Mucosa of stomach (tissue), 1 donor: ENCODE measurements at regions not wholly inside any gene's neighbourhood (a gene's known extent, or its start where the extent isn't known, plus 50 kb on each side); places are given as distances from the start of the nearest gene placed in this dataset.

Experiments used
- H3K27me3 ChIP-seq: one replicate; pipeline ENCODE4 v1.7.0; 2013; ENCODE audit warnings: mild to moderate bottlenecking, low read length; ENCODE audit not compliant: control insufficient read depth, insufficient read depth
- H3K36me3 ChIP-seq: one replicate; pipeline ENCODE4 v1.7.0; 2013; ENCODE audit warnings: low read length; ENCODE audit not compliant: control insufficient read depth, insufficient read depth
- H3K4me1 ChIP-seq: one replicate; pipeline ENCODE4 v1.7.0; 2013; ENCODE audit warnings: mild to moderate bottlenecking, low read length; ENCODE audit not compliant: control insufficient read depth, insufficient read depth
- H3K4me3 ChIP-seq: one replicate; pipeline ENCODE4 v1.7.0; 2013; ENCODE audit warnings: low read length
- H3K9ac ChIP-seq: one replicate; pipeline ENCODE4 v1.7.0; 2013; ENCODE audit warnings: mild to moderate bottlenecking, low read length, moderate library complexity
- H3K9me3 ChIP-seq: one replicate; pipeline ENCODE4 v1.7.0; 2013; ENCODE audit warnings: mild to moderate bottlenecking, low read length, moderate library complexity; ENCODE audit not compliant: control insufficient read depth
- donor health status: Pancreatic carcinoma.

DNA sequence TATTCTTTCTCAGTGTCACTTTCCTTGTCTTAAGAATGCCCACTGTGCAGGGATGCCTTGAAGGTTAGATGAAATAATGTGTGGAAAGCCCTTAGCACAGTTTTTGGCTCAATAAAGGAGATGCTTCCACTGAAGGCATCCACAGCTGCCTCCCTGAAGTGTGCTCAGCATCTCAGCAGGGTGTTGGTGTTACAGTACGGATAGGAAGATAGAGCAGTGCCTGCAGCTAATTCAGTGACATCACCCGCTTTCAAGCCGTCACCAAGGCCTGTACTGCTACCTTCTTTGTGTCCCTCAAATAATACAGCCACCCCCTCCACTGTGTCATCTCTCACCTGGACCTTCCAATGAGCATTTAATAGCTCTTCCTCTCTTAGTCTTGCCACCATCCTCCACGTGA, 59.0 kb downstream of the NDUFS5 start:
- H3K4me3 ChIP-seq = no peak overlapping the region
- peaks cover 8% of the 10 kb centered on the region for H3K4me1 ChIP-seq

DNA sequence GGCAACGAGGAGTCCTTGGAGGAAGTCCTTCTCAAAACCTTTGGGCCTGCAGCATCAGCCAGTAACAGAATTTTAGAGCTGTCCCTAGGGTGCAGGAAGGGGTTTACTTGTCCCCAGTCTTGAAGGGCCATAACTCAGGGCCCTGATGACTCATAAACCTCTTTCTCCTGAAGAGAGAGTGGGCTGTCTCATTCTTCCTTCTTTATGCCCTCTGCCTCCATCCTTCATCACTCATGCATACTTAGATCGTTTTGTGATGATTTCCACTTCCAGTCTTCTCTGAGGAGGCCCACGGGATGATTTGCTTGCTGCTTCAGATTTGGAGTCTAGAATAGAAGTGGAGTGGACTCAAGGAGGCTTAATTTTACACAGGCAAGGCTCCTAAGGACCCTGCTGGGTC, 60.2 kb downstream of the NDUFS5 start:
- H3K9me3 ChIP-seq = no peaks in the 10 kb centered on the region
- peaks cover 15% of the 10 kb centered on the region for H3K27me3 ChIP-seq
- H3K4me3 ChIP-seq = no peak overlapping the region
- no peaks in the 10 kb centered on the region for H3K36me3 ChIP-seq
- peaks cover 4% of the 10 kb centered on the region for H3K4me1 ChIP-seq
- H3K9ac ChIP-seq = no peak overlapping the region

More for the DNA sequence above, 59.0 kb downstream of the NDUFS5 start:
- H3K9ac ChIP-seq = no peak overlapping the region
- H3K9me3 ChIP-seq = no peaks in the 10 kb centered on the region
- H3K36me3 ChIP-seq = no peaks in the 10 kb centered on the region
- peaks cover 22% of the 10 kb centered on the region for H3K27me3 ChIP-seq

DNA sequence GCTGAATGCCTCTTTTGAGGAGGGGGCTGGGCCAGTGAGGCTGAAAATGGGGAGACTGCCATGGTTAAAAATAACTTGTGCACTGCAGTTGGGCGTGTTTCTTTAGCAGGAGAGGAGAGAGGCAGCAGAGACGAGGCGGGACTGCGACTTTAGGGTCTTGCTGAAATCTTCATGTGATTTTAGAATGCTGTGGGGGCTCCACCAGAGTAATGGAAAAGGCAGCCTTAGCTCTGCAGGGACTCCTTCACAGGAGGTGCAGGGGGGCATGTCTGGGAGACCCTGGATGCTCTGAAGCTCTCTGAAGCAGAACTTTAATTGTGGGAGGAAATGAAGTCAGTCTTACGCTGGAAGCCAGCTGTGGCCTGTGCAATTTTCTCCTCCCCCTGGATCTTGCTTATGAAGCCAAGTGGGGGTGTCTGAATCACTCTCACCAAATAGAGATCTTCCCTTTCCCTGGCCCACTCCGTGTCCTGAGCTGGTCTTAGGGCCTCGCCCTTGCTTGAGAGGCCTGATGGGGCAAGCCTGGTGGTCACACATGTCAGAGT, 60.8 kb downstream of the NDUFS5 start:
- Histone ChIP-seq H3K4me3 (no peak overlapping the region), H3K36me3 (no peaks in the 10 kb centered on the region), H3K4me1 (peaks cover 6% of the 10 kb centered on the region)

DNA sequence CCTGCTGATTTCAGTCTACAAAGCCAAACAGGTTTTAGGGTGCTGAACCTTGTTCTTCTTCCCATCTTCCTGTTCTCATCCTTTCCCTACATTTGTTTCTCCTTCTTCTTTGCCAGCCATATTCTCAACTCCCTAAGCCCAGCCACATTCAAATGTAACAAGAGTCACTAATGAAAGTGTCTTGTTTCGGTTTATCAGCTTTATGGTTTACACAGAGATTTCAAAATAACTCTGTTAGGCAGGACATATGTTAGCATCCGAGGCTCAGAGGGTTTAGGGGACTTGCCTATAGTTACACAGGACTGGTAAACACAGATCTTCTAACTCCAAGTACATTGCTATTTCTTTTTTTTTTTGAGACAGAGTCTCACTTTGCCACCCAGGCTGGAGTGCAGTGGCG, 61.3 kb downstream of the NDUFS5 start:
- Histone ChIP-seq H3K9me3 (no peaks in the 10 kb centered on the region), H3K4me1 (peaks cover 5% of the 10 kb centered on the region), H3K27me3 (peaks cover 7% of the 10 kb centered on the region), H3K36me3 (no peaks in the 10 kb centered on the region), H3K4me3 (no peak overlapping the region), H3K9ac (no peak overlapping the region)

More for the DNA sequence above, 60.8 kb downstream of the NDUFS5 start:
- Histone ChIP-seq H3K9me3 (no peaks in the 10 kb centered on the region), H3K27me3 (peaks cover 12% of the 10 kb centered on the region), H3K9ac (no peak overlapping the region)

DNA sequence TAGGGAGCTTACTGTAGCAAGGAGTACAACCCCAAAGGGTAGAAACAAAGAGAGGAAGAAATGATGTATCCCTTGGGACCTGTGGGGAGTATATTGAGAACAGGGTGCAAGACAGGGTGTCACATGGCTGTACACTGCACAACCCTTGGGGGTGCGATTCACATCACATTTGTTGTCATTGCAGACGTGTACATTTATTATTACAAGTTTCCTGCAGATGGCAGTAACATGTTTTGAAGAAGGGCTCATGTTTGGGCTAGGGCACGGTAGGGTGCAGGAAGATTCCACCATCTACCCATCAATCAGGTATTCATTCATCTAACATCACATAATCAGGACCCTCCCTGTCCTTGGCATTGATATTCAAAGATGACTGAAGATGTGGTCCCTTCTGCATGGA, 62.5 kb downstream of the NDUFS5 start:
- Histone ChIP-seq H3K27me3 (no peaks in the 10 kb centered on the region), H3K9ac (no peak overlapping the region), H3K4me3 (no peak overlapping the region), H3K4me1 (peaks cover 5% of the 10 kb centered on the region), H3K36me3 (no peaks in the 10 kb centered on the region), H3K9me3 (no peaks in the 10 kb centered on the region)

DNA sequence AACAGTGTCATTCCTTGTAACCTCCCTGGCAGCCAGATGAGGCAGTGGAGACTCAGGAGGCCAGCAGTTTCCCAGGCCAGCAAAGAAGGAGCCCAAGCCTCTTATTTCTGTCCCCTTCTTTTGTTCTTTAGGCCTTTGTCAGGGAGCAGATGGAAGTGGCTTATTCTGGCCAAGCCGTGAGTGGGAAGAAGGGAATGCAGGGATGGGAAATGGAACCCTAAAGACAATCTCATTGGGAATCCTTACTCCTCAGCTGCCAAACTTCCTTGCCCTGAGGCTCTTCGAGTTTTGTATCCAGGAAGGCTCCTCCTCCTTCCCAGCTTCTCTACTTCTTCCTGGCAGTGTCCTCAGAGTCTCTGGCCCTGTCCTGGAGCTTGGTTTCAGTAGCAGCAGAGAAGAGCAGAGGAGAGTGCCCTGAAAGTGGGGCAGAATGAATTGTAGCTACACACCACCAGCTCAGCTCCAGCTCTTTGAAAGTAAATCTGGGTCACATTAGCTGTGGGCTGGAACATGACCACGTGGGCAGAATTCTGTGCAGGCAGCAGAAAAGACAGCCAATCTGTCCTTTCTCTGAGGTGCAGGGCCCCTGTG, 63.9 kb downstream of the NDUFS5 start:
- Histone ChIP-seq H3K4me1 (peaks cover 5% of the 10 kb centered on the region), H3K4me3 (no peak overlapping the region), H3K27me3 (no peaks in the 10 kb centered on the region), H3K36me3 (no peaks in the 10 kb centered on the region), H3K9ac (no peak overlapping the region), H3K9me3 (no peaks in the 10 kb centered on the region)

DNA sequence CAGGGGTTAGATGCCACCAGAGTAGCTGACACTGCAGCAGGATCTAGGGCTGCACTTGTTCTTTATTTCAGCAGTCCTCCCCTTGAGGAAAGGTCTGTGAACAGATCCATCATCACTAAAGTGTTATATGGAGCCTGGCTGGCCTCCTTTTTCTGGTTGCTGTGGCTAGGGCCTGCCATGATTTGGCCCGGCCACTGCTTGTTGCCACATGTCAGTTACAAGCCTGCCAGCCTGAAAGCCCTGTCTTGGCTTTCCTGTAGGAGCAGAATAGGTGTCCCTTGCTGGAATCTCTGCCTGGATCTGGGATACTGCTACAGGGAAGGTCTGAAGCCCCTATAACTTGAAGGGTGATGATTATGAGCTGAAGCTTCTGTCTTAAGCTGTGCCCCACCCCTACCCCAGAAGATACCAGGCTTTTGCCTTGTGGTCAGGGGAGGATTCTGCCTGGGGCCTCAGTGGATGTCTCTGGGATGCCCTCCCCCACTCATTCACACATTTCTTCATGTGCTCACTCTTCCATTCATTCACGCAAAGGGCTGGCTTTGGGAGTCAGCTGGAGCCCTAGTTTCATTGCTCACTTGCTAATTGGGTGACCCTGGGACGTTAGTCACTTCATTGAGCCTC, 64.7 kb downstream of the NDUFS5 start:
- H3K9ac ChIP-seq = no peak overlapping the region
- H3K4me1 ChIP-seq = peaks cover 5% of the 10 kb centered on the region
- H3K36me3 ChIP-seq = no peaks in the 10 kb centered on the region

DNA sequence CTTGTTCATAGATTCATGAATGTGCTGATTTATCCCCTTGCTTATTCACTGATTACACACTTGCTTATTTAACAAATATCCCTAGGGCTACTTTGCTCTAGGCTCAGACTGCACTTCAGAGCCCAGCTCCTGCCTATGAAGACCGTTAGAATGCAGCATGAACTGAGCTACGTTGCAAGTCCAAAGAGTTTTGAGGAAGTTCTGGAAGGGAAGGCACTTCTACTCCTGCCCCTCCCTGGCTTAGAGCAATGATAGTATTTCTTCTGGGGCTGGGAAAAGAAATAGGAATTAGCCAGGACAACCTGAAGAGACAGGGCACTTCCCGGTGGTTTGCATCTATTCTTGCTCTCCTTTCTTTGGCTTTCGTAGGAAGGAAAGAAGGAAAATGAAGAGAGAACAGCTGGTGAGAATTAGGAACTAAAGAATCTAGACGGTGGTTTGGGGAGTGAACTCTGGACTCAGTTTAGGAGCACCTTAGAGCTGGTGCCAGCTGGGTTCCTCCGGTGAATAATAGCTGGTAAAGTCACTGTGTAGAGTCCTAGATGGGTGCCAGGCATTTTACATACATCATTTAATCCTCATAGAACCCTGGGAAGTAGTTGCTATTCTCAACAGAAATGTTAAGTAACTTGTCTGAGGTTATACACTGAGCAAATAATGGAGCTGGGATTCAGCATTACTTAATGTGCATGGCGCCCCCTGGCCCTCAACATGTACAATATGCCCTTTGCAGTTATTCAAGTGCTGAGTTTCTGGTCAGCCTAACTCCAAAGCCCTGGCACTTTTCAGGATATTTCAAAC, 65.9 kb downstream of the NDUFS5 start:
- Histone ChIP-seq H3K9me3 (no peaks in the 10 kb centered on the region), H3K4me3 (no peak overlapping the region), H3K4me1 (peaks cover 5% of the 10 kb centered on the region), H3K27me3 (no peaks in the 10 kb centered on the region), H3K9ac (no peak overlapping the region), H3K36me3 (no peaks in the 10 kb centered on the region)

More for the DNA sequence above, 64.7 kb downstream of the NDUFS5 start:
- Histone ChIP-seq H3K9me3 (no peaks in the 10 kb centered on the region), H3K4me3 (no peak overlapping the region), H3K27me3 (no peaks in the 10 kb centered on the region)

DNA sequence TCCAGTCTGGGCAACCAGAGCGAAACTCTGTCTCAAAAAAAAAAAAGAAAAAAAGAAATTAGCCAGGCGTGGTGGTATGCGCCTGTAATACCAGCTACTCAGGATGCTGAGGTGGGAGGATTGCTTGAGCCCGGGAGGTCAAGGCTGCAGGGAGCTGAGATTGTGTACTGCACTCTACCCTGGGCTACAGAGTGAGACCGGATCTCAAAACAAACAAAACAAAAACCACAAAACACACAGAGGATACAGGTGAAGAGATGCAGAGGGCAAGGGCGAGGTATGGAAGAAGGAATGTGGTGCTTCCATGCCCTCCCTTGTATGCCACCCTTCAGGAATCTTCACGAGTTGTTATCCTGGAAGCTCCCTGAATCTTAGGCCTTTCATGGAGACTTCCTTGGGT, 68.5 kb downstream of the NDUFS5 start:
- Histone ChIP-seq H3K4me3 (no peak overlapping the region), H3K36me3 (no peaks in the 10 kb centered on the region)

DNA sequence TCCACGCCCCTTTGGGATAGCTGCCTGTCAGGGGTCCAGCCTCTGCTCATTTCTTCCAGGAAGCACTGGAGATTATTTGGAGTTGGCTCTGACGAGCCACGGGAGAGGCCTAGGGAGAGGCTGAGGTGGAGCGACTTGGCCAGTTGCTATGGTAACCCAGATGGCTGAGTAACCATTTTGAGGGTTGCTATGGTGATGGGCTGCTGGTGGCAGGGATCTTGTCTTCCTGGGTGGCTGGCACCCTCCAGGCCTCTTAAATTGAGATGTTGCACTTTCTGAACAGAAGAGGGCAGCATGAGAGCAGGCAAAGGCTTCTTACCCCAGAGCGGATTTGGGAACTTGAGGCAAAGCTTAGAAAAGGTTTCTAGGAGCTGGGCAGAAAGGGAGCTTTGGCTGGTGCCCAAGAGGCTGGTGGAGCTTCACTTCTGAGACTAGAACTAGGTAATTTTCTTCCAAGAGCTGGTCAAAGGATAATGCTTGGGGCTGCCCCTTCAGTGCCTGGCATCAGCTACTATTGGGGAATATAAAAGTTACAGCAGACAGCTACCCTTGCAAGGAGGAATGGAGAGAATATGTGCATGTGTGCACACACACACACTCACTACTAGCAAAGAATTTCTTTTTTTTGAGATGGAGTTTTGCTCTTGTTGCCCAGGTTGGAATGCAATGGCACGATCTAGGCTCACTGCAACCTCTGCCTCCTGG, 72.5 kb downstream of the NDUFS5 start:
- Histone ChIP-seq H3K9ac (no peak overlapping the region), H3K27me3 (no peaks in the 10 kb centered on the region), H3K4me1 (peaks cover 4% of the 10 kb centered on the region), H3K9me3 (no peaks in the 10 kb centered on the region), H3K4me3 (no peak overlapping the region), H3K36me3 (no peaks in the 10 kb centered on the region)

More for the DNA sequence above, 68.5 kb downstream of the NDUFS5 start:
- Histone ChIP-seq H3K9ac (no peak overlapping the region), H3K27me3 (no peaks in the 10 kb centered on the region), H3K4me1 (peaks cover 5% of the 10 kb centered on the region), H3K9me3 (no peaks in the 10 kb centered on the region)

DNA sequence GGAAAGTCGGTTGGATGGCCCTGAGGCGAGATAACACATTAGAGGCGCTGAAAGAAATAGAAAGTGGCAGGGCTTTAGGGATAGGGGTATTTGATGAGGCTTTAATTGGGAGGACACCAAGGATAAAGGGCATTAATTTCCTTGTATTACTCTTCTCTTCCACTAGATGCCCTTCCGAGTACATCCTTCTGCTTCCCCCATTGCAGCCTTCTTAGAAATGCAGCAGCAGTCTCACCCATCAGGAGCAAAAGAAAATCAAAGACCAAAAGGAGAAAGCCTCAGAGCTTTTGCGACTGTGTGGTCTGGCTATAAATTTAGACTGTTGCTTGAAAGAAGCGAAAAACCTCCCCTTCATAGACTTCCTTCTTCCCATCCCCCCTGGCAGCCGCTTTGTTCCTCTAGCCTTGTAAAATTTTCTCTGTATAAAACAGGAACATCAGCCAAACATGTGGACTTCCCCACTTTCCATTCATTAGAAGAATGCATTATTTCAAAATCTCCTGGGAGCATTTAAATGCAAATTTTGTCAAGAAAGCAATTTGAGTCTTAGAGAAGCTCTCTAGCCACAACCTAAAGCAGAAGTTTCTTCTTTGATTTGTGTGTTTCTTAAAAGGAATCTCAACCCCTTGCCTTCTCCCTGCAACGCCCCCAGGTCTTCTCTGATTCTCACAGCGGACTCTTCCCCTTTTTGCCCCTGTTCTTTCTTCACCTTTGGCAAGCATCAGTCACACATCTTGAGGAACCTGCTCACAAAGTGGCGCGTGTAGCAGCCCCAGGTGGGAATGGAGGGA, 76.6 kb downstream of the NDUFS5 start:
- no peaks in the 10 kb centered on the region for H3K9me3 ChIP-seq
- H3K4me1 ChIP-seq = peaks cover 29% of the 10 kb centered on the region
- H3K36me3 ChIP-seq = no peaks in the 10 kb centered on the region
- H3K27me3 ChIP-seq = no peaks in the 10 kb centered on the region
- no peak overlapping the region for H3K4me3 ChIP-seq
- no peak overlapping the region for H3K9ac ChIP-seq
